CD4-positive, alpha-beta T cell treated with Interleukin-15 for 4 hours (primary cell): ENCODE measurements at regions not wholly inside any gene's neighbourhood (a gene's known extent, or its start where the extent isn't known, plus 50 kb on each side); places are given as distances from the start of the nearest gene placed in this dataset.

ENCODE experiments used
- DNase-seq: peaks from one replicate; pipeline ENCODE4 v3.0.0-alpha.2; 2020; ENCODE audit warnings: low spot score

DNA sequence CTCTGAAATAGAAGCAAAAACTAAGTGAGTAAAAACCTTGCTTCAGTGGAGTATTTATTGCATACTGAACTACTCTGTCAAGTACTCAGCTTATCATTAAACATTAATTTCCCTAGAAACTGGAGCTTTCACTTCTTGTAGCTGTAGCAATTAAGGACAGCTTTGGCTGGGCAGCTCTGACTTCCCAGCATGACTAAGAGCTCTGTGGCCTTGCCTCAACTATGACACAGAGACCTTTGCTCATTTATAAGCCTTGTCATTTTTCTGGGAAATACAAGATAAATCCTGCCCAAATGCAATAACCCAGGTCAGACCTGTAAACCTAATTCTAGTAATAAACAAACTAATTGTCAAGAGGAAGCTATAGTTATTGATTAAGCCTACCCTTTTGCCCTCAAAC lies 65.4 kb upstream of the STK32A start:
- DNase-seq, result no peak

DNA sequence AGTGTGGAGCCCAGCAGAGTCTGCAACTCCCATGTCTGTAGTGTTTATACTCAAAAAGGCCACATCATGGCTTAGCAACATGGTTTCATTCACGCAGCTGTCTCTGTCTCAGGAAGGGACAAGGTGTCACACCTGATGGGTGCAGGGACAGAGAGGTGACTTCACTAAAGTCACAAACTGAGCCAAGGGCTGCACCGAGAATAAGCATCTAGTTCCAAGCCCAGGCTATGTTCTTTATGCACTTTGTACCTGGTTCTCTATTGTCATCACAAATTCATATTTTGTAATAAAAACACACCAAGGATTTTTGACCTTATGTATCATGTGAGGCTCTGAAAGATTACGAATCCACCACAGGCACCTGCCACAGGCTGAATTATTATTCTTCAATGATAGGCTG lies 64.9 kb upstream of the STK32A start:
- no peak for DNase-seq

DNA sequence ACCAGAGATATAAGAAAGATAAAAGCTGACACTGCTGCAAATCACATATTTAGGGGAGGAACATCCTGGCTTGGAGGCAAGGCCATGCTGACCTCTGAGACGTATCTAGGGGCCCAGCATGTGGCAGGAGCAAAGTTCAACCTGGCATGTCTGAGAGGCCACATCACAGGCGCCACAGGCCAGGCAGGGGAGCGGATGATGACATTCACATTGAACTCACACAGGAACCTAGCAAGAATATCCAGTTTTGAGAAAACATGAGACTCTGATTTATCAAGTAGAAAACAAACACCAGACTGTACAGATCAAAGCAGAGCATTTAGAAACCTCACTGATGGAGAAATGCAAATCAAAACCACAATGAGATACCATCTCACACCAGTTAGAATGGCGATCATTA lies 64.2 kb upstream of the STK32A start:
- no peak for DNase-seq

DNA sequence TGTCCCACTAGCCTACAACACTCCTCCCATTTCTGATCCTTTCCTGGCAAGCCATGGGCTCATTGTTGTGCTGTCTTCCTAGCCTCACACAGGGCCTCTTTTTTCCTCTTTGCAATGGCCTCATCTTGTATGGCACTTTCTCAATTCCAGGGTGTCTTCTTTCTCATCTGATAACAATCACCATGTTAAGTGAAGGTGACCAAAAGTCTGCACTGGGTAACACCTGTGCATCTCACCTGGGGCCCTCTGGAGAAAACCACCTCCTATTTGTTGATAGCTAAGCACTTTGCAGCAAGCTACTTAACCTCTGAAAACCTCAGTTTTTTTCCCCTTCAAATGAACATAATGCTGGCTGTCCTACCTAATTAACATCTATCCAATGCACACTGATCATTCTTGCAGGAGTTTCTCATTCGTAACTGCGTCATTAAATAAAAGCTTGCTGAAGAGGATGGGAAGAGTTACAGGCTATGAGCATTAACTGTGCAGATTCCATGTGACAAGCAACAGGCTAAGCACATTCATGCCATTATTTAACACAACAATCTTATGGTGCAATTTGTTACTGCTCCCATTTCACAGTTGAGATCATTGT lies 60.1 kb upstream of the STK32A start:
- DNase-seq, result no peak

DNA sequence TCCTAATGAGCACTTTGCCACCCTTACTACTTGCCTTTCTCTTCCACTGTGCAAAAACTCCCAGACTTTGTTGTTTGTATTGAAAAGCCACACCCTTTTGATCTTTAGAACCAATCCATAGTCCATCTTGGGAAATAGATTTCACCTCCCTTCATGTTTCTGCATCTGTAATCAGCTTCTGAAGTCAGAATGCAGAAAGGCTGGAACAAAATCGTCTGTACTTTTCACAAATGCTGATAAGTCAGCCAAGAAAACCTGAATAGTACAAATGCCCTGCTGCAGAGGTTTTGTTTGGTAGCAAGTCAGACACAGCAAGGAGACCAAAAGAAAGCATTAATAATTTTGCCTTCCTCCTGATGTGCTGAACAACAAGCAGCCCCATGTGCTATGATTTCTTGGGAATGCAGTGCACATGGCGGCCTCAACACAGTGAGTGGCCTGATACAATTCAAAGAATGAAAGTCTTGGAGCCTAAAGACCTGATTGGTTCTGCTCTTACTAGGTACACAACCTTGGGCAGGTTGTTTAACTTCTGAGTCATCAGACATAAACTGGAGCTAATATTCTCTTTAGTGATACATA lies 59.2 kb upstream of the STK32A start:
- no peak for DNase-seq

DNA sequence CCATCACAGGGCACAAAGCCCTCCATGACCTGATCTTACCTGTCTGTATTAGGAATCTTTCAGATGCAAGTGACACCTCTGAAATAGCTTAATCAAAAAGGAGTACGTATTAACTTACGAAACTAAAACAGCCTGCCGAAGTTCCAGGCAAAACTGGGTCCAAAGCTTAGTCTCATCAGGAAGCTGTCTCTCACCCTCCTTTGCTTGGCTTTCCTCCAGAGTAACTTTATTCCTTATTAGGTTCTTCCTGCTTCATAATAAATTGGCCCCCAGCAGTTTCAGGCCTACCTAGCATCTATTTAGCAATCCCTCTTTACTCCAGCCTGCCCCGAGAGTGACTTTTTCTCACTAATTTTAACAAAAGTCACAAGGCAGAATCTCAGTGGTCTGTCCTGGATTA lies 58.4 kb upstream of the STK32A start:
- DNase-seq, result no peak

DNA sequence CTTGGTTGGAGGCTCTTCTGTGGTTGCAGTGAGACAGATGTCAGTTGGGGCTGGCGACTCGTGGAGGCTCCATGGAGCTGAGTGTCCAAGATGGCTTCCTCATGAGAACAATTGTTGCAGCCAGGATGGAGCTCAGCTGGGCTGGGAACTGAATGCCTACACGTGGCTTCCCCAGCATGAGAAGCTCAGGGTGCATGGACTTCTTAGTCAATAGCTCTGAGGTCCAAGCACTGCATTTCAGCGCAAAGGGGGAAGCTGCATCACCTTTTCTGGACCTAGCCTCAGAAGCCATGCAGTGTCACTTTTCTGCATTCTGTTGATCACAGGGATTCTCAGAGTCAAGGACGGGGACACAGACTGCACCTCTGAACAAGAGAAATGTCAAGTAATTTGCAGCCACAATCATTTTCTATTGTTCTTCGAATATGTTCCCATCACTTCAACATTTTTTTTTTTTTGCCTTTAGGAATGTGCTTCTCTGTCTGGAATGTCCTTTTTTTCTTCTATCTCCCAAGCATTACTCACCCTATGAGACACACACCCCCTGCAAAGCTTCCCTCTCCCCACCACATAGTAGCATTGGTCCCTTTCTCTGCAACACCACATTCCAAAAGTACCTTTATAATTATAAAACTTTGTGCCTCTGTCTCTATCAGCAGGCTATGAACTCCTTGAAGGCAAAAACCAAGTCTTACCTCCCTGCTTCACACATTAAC lies 57.5 kb upstream of the STK32A start:
- no peak for DNase-seq

DNA sequence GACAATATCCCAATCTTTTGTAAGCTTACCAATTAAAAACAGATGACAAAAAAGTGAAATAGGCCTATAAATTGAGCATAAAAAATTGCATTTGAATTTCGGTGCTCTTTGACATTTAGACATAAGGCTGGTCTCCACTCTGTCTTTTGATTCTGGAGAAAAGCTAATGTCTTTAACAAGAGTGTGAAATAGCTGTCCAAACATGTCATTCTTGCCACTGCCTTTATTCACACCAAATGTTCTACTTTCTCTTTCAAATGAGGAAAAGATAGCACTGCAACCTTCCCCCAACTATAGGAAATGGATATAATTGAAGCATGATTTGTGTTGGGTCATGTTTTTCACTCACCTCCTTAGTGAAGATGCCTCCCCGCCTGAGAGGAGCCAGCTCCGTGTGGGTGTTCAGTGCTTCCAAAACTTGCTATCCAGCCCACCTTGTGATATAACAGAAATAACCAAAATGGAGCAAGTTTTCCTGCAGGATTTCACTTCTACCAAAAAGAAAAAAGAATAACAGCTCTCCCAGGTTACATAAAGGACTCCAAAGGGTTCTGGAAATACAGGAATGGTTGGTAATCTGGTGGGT lies 55.2 kb upstream of the STK32A start:
- no peak for DNase-seq

DNA sequence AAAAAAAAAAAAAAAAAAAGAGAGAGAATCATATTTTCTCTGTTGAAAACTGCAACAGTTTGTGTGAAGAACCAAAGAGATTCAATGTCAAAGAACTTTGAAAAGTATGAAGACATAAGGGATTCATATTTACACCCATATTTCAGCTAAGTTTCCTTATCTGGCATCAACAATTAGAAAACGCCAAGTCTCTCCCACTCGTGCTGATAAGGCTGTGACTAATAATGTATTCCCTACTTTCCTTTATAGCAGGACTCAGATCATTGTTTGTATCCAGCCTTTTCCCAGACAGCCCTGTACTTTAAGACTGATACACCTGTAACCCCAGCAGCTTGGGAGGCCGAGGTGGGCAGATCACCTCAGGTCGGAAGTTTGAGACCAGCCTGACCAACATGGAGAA lies 54.1 kb upstream of the STK32A start:
- no peak for DNase-seq
